Superior temporal gyrus (tissue), 1 donor: ENCODE measurements at regions not wholly inside any gene's neighbourhood (a gene's known extent, or its start where the extent isn't known, plus 50 kb on each side); places are given as distances from the start of the nearest gene placed in this dataset.

ENCODE experiments used
- DNase-seq: peaks from one replicate; pipeline ENCODE4 v3.0.0-alpha.2; 2016; ENCODE audit errors: extremely low spot score

DNA sequence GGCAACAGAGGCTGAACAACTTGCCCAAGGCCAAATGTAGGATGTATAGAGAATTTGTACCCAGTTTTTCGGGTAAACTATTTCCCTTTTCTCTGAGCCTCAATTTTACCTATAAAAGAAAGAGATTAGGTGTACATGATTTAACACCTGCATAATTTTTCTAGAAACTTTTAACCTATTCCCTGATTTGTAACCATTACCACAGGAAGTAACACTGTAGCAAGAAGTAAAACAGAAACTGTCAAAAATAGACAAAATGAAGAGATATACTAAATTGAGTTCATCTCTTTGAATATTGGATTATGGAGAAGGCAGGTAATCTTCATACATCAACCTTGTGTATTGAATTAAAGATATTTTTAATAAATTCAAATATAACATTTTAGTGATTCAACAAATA is 136.2 kb downstream of the ZC3H11B start:
- no peak for DNase-seq

DNA sequence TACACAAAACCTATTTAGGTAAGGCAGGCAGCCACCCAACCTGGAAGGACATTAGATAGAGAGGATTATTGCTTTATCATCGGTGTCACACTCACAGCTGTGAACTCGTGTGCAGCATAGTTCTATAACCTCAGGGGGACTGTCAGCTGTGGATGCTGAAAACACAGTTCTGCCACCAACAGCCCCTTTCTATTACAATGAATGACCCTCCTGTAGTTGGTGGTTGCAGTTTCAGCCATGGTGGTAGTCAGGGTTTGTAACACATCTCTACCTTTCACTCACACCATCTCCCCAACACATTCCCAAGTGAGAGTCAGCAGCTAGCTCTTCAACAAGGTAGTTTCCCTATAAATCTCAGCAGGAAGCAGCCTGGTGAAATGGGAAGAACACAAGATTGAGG is 136.8 kb downstream of the ZC3H11B start:
- no peak for DNase-seq

DNA sequence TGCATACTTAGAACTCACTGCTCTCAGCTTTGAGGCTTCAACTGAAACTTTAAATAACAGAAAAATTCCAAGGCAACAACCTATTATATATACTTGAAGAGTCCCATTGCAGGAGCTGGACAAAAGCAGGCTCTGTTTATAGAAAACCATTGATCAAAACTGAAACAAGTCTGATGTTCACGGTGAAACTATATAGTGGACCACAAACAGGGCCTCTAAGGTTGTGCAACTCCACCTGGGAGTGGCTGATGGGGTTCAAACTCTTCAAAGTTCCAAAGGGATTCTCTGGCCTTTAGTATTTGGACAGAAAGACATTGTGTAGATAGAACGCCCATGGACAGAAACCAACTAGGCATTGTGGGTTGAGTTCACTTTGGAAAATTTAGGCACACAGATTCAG is 140.3 kb downstream of the ZC3H11B start:
- DNase-seq, result no peak

DNA sequence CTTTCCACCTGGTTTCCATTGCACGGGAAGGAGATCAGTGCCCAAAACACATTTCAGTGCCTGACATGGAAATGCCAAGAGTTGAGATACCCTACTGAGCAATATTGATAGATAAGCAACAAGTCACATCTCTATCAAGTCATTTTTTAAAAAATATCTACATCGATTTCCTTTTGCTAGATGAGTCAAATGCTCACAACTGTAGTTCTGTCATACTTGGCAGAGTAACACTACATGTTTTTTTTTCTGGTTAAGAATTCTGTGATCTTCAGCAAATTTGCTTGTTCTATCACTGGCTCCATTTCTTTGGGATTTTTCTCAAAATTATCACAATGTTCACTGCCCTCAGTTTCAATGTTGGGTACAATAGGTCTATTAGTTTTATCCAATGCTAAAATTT is 145.4 kb downstream of the ZC3H11B start:
- no peak for DNase-seq

DNA sequence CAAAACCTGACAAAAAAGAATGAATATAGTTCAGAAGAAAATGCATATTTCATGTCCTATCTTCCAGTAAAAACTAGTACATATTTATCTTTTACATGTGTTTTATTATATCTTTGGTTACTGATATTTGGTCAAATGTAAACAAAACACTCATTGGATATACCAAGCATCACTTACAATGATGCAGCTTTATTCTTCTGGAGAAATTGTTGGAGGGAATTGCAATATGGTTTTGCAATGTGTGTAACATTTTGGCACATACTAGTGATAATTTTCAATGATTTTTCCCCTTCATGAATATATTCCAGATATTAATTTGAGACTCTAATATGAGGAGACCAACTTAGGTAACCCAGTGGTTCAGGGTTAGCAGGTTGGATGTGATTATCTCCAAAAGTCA is 146.1 kb downstream of the ZC3H11B start:
- no peak for DNase-seq

DNA sequence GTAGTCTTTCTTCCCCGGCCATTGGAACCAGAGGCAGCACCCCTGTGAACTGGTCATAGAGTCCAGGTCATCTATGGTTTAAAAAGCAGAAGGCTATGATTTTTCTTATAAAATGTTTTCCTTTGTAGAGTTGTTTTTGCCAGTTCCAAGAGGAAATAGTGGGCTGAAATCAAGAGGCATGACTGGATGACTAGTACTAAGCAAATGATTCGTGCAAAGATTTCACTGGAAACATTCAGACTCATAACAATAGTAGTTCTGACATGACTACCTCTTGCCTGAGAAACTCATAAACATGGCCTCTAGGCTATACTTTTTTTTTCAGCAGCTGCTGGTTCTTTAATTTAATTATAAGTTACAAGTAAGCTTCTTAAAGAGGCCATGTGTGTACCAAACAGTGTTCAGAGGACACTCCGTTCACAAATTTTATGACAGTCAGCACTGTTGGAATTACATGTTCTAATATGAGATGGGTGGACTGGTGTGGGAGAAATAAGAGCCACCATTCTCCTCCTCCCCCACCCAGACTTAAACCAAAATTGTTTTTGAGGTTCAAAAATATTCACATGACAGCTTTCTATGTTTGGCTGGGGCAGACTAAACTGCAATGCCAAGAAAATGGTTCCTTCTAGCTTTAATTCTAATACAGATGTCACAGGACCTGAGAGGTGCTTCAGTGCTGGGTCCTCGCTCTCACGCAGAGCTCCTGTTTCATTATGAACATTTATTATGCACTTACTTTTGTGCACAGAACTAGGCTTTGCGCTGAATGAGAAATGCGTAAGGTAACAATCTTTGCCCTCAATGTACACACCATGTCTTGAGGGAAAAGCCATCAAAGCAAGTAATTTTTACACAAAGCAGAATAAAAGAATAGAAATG is 147.5 kb downstream of the ZC3H11B start:
- no peak for DNase-seq

DNA sequence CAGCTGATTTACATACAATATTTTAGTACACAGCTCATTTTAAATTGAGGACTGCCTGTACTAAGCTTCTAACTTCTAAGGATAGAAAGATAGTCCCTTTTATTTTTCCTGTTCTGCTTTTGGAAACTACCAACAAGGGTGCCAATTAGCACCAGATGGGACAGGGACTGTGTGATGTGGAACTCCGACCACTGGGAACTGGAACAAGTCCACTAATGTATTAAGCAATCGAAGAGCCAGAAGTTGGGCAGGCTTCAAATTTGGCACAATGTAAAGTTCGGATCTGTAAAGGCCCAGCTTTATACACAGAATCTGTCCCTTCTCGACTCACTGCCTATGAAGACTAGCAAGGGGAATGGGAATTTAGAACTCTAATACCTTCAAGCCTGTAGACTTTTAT is 149.3 kb downstream of the ZC3H11B start:
- no peak for DNase-seq

DNA sequence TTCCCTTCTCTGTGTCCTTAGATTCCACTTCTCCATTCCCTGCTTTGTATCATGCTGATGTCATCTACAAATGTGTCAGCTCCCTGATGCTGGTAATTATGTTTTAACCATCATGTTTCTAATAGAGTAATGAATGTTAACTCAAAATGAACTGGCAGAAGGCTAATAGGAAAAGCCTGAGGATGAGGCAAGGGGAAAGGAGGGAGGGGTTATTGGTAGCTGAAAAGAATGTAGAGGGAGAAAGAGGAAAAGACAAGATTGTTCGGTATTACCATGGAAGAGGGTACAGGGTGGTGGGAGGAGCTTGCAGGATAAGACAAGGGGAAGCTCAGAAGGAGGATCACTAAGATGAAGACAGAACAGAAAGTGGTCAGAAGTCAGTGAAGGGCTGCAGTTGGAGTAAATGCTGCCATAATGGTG is 150.9 kb downstream of the ZC3H11B start:
- no peak for DNase-seq

DNA sequence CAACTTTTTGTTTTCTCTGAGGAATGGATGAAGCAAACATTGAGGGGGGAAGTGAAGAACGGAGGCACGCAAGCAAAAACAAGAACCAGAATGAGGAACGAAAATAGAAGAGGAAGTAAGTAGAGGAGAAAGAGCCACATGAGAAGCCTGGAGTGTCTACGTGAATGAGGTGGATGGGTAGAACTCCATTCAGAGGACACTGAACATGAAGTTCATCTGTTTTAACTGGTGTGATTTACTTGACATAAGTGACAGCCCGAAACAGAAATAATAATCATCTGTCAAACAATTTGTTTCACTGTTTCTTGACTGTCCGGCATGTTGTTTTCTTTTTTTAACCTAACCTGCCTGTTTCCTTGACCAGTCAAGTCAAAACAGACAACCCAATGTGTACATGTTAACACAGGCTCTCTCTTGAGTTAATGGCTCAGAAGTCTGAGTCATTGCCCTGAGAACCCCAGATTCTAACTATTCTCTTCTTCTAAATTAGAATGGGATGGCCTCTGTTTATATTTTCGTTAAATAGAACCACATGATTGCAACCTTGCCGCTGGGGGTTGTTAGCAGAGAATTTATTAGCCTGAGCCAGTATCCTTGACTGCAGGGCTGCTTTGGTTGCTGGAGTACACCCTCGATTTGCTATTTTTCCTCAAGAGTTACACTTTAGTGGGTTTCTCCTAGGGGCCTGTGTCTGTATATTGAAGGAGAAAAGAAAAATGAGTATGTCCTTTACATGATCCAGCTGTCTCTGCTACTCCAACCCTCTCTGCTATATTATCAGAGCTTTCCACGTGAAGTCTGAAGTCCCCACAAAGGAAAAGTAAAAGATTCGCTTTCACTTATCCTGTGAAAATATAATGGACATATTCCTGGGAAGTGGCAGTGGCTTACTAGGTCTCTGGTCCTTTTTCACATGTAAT is 151.7 kb downstream of the ZC3H11B start:
- no peak for DNase-seq

DNA sequence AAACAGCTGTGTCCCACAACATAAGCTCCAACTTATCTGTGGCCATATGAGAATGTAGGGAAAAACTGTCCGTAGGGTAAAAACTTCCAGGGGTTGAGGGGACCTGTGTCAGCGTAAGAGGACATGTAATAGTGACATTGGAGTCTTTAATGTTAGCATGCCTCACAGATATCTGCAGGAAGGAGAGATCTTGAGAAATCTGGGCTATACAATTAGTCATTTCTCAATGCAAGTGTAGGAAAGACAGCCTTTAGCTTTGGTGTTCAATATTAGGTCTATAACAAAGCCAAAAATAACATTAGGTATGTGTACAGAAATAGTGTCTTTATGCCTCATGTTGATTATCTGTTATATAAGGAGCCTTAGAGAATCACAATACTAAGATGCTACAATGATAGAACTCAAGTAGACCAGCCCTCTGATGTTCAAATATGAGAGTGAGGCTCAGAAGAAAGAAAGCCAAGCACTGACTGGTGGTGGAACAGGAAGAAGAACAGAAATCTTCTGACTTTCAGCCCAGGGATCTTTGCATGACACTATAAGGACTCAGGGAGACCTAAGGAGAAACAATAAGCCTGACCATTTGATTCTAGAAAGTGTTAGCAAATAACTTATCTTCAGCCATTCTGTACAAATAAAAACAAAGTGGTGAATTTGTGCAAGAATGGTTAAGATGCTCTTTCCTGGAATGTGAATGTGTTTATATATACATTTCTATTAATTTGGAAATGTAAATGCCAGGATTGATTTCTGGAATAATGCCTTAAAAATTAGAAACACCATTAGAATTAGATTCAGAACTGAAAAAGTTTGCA is 152.6 kb downstream of the ZC3H11B start:
- DNase-seq, result no peak

DNA sequence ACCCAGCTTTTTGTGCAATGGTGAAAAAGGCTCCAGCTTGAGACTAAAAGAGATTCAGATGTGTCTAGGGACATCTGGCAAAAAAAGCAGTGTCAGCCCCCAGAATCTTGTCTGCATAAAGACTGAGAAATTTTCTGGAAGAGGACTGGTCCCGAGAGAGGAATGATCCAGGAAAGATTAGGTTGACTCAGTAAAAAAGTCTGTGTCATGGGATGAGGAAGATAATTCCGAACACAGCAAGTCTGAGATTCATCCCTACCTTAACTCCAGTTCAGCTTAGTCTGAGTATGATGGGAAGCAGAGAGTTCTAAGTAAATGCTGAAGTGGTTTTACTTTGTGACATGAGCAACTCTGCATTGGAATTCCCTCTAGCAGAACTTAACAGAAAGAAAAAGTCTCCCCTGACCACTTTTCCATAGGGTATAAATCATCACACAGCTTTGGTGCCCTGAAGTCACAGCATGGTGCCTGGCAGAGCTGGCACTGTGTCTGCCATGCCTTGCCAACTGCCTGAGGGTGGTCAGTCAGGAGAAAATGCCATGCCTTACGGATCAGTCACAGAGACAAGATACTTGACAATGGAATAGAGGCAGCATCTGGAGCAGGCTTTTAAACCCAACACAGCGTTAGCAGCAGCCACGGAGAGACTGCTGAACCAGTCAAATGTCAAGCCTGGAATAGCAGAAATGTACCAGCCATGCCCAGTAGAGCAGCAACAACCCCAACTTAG is 153.4 kb downstream of the ZC3H11B start:
- no peak for DNase-seq

DNA sequence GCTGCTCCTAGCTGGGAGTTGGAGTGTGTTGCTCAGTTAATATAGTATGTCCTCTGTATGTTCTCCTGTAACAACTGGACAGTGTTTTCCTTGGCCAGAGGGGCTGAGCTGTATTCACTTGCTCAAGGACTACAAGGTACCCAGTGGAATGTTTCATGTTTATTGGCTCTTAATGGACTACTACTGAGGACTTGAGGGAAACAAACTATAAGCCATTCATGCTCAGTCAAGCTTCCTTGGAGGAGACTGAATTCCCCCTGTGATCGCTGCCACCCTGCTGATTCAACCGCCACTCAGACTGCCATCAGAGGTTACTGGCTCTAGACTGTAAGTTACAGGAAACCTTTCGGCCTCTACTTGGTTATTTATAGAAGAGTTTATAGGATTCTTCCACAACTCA is 166.6 kb downstream of the ZC3H11B start:
- no peak for DNase-seq

DNA sequence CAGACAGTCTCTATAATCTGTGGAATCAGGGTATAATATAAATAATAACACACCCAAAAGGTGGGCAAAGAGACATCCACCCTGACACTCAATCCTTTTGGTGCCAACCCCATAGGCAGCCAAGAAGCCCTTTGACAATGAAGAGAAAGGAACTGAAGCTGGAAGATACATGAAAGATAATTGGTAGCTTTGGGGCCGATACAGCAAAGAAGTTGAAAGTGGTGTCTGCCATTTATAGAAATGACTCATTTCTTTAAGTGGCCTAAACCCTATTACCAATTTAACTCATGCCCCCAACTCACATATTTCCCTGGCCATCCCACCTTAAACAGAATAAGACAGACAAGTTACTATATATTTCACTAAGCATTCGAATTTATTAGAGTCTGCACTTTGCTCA is 167.0 kb downstream of the ZC3H11B start:
- DNase-seq, result no peak

DNA sequence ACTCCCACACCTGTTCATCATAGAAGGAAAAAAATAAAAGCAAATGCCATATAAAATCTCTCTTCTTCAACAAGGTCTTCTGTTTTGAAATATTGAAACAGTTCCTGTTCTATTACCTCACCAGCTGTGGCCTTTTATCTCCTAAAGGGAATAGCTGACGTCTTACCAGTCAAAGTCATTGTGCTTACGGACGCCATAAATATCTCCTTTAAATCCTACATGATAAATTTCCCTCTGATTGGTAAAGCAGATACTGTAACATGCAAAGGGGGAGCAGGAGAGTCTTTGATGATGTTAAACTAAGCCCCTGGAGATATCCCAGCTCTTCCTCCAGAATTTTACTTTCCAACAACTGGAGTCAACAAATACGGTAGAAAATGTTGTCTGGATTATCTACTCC is 168.4 kb downstream of the ZC3H11B start:
- DNase-seq, result no peak

DNA sequence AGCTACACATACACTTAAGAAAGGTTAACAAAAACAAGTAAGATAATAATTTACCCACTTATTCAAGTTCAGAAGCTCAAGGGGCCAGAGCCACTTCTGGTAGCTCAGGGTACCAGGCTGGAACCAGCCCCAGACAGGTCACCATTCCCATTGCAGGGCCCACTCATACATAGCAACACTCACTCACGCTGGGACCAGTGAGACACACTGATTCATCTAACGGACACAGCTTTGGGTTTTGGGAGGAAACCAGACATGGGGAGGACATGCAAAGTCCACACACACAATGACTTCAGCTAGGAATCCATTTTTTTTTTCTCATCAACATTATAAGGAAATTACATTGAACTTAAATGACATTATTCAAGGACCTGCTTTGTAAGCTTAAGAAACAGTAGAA is 169.1 kb downstream of the ZC3H11B start:
- no peak for DNase-seq

DNA sequence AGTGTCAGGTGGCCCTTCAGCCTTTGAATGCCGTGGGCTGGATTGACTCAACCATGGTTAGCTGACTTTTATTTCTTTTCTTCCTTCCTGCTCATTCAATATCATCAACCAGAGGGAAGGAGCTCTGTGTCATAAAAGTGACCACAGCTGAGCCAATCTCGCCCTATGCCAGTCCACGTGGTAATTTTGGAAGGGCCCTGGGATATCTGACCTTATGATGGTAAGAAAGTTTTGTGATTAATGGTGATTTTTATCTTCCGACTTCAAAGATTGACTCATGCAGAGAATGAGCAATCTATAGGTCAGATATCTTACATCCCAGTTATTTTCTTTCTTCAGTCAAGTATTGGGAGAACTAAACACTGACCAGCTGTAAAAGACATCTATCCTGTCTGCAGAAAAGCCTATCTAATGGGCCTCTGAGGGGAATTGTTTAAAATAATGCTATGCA is 170.3 kb downstream of the ZC3H11B start:
- DNase-seq, result no peak

DNA sequence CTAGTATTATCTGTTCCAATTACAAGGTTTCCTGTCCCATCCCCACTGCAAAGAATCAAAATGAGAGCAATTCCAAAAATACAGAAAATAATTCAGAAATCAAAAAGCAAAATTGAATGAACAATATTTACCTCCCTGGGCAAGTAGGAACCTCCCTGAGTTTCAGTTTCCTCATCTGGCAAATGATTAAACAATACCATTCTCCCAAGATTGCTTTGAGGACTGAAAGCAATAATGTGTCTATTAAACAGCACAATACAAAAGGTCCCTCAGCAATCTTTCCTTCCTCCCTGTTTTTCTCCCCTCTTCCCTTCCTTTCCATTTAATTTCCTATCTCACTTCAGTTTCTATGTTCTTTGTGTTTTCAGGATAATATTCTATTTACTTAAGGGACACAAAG is 171.0 kb downstream of the ZC3H11B start:
- no peak for DNase-seq

DNA sequence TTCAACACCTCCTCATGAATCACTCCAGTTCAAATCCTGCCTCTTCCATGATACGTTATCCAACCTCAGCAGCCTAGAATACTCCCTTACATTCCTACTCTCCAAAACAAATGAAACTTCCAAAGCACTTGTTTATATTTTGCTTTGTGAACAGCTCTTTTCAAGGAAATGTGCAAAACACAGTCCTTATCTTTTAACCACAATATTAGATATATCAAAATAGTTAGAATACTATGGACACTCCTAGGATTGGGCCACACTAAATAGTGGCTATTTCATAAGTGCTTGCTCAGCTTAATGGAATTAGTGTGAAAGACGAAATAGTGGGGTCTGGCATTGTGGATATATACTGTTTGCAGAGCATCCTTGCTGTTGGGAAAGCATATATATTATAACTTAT is 173.5 kb downstream of the ZC3H11B start:
- DNase-seq, result no peak

DNA sequence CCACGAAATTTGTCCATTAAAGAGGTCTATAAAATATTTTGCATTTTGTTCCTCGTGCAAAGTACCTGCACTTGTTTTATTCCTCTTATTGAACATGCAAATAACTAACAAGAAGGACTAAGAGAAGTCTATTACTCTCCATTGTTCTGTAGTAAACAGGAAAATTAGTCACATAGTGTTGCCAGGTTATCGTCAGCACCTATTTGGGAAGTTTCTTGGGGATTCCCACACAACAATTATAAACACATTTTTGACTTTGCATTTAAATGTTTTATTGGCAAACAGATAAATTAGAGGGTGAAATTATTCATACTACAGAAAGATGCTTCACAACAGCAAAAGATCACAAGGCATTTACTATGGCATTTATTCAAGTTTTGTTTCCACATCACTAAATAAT is 174.5 kb downstream of the ZC3H11B start:
- DNase-seq, result no peak

DNA sequence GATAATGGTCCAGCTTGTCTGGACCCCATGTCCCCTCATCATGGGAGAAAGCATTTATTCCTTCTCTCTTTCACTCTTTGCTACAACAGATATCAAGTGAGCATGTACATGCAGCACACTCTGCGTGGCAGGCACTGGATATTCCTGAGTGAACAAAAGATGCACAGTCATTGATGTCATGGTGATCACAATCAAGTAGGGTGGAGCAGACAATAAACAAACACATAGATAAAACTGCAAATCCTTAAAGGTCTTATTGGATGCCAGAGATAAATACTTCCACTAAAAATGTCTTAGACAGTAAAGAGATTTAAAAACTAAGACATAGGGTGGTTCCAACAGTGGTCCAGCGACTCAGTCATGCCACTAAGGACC is 178.0 kb downstream of the ZC3H11B start:
- no peak for DNase-seq

DNA sequence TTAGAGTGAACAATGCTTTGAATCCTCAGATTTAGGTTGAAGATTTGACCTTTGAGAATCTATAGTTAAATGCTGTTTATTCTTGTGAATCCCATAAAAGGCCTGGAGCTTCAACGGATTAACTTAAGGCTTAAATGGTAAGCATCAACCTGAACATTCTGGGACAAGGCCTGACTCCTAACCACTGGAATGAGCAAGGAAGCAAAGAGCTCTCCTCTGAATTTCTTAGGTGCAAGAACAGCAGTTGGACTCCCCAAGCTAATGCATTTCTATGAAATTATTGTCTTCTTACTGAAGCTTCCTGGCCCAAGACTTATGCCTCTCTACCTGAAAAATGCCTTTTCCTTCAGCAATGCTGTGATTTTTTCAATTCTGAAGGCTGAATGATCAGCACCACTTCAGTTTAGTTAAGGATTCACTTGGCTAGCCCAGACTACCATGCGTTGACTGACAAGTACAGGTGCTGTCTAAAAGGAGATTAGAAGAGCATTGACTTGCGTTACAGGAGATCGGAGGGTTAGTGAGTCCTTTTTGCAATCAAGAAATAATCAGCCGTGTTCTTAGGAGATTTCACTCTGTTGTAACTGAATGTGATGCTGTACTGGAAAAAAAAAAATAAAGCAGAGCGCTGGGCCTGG is 178.5 kb downstream of the ZC3H11B start:
- DNase-seq, result no peak
